ENCODE measurements at regions not wholly inside any gene's neighbourhood (a gene's known extent, or its start where the extent isn't known, plus 50 kb on each side); places are given as distances from the start of the nearest gene placed in this dataset.

DNA sequence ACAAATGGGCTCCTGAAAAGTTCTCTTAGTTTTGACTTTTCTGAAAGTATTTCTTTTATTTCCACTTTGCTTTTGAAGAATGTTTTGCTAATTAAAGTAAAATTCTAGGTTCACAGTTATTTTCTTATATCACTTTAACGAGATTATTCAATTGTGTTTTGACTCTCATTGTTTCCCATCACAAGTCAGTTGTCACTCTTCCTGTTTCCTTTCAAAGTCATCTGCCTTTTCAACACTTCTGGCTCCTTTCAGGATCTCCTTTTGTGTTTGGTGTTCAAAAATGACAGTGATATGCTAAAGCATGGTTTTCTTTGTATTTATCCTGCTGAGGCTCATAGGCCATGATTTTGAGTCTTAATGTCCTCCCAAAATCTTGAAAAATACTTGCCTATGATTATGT lies 235.4 kb upstream of the TAS2R1 start:
- Histone ChIP-seq H3K27ac (no peak overlapping the region), H3K4me2 (no peak overlapping the region), H3K27me3 (ENCODE audit: insufficient read depth, low read depth) (no peaks in the 10 kb centered on the region), H2AFZ (ENCODE audit: low read depth) (no peak overlapping the region), H3K4me3 (IDR thresholded peaks at IDR 0.05; ENCODE audit: insufficient read depth, low read depth, low read length) (no peak overlapping the region), H3K4me1 (ENCODE audit: low read depth, poor library complexity, severe bottlenecking) (no peaks in the 10 kb centered on the region), H3K36me3 (ENCODE audit: insufficient read depth) (no peaks in the 10 kb centered on the region), H3K9ac (no peak overlapping the region), H4K20me1 (ENCODE audit: insufficient read depth) (no peaks in the 10 kb centered on the region), H3K79me2 (ENCODE audit: insufficient read depth, low read depth) (no peaks in the 10 kb centered on the region)
- no peak for TF ChIP-seq CTCF (conservative IDR thresholded peaks at IDR 0.05; ENCODE audit: low read depth, low read length)

DNA sequence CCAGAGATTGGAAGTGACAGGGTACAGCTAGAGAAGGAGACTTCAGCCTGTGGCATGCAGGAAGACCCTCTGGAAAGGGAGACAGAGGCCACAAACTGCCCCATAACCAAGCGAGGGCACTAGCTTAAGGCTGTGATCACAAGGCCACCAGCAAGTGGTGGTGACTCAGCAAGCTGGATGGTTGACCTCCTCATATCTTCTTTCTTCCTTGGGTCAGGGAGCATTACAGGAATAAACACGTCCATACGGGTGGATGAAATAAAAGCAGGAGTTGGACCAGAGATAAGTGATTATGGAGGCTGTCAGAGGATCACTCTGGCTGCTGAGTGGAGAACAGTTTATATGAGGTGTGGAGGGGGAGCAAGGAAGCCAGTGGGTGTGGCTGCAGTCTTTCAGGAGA lies 234.6 kb upstream of the TAS2R1 start:
- Histone ChIP-seq H3K79me2 (ENCODE audit: insufficient read depth, low read depth) (no peaks in the 10 kb centered on the region), H3K4me3 (IDR thresholded peaks at IDR 0.05; ENCODE audit: insufficient read depth, low read depth, low read length) (no peak overlapping the region), H3K27ac (no peak overlapping the region), H3K9ac (no peak overlapping the region), H3K36me3 (ENCODE audit: insufficient read depth) (no peaks in the 10 kb centered on the region), H3K27me3 (ENCODE audit: insufficient read depth, low read depth) (no peaks in the 10 kb centered on the region), H2AFZ (ENCODE audit: low read depth) (no peak overlapping the region), H3K4me1 (ENCODE audit: low read depth, poor library complexity, severe bottlenecking) (no peaks in the 10 kb centered on the region), H4K20me1 (ENCODE audit: insufficient read depth) (no peaks in the 10 kb centered on the region), H3K4me2 (no peak overlapping the region)
- no peak for TF ChIP-seq CTCF (conservative IDR thresholded peaks at IDR 0.05; ENCODE audit: low read depth, low read length)

- H4K20me1 ChIP-seq (ENCODE audit: insufficient read depth) = no peaks in the 10 kb centered on the region
Observed at GRCh38 chr5:9863486-9863885, 233.3 kb upstream of the TAS2R1 start.

GRCh38 chr5:9861666-9862256 lies 231.6 kb upstream of the TAS2R1 start:
- no peak overlapping the region for H3K9ac ChIP-seq
- TF ChIP-seq CTCF (conservative IDR thresholded peaks at IDR 0.05; ENCODE audit: low read depth, low read length) = no peak
- H3K4me1 ChIP-seq (ENCODE audit: low read depth, poor library complexity, severe bottlenecking) = no peaks in the 10 kb centered on the region
- no peaks in the 10 kb centered on the region for H3K79me2 ChIP-seq (ENCODE audit: insufficient read depth, low read depth)
- no peak overlapping the region for H3K4me3 ChIP-seq (IDR thresholded peaks at IDR 0.05; ENCODE audit: insufficient read depth, low read depth, low read length)
- no peaks in the 10 kb centered on the region for H3K36me3 ChIP-seq (ENCODE audit: insufficient read depth)
- H2AFZ ChIP-seq (ENCODE audit: low read depth) = no peak overlapping the region
- H3K27ac ChIP-seq = no peak overlapping the region
- no peak overlapping the region for H3K4me2 ChIP-seq
- H4K20me1 ChIP-seq (ENCODE audit: insufficient read depth) = no peaks in the 10 kb centered on the region
- no peaks in the 10 kb centered on the region for H3K27me3 ChIP-seq (ENCODE audit: insufficient read depth, low read depth)

More at GRCh38 chr5:9863486-9863885, 233.3 kb upstream of the TAS2R1 start:
- Histone ChIP-seq H2AFZ (ENCODE audit: low read depth) (no peak overlapping the region), H3K9ac (no peak overlapping the region), H3K4me3 (IDR thresholded peaks at IDR 0.05; ENCODE audit: insufficient read depth, low read depth, low read length) (no peak overlapping the region), H3K79me2 (ENCODE audit: insufficient read depth, low read depth) (no peaks in the 10 kb centered on the region), H3K4me2 (no peak overlapping the region), H3K27ac (no peak overlapping the region), H3K36me3 (ENCODE audit: insufficient read depth) (no peaks in the 10 kb centered on the region), H3K4me1 (ENCODE audit: low read depth, poor library complexity, severe bottlenecking) (no peaks in the 10 kb centered on the region), H3K27me3 (ENCODE audit: insufficient read depth, low read depth) (no peaks in the 10 kb centered on the region)
- no peak for TF ChIP-seq CTCF (conservative IDR thresholded peaks at IDR 0.05; ENCODE audit: low read depth, low read length)
